ENCODE measurements at regions not wholly inside any gene's neighbourhood (a gene's known extent, or its start where the extent isn't known, plus 50 kb on each side); places are given as distances from the start of the nearest gene placed in this dataset.
"Not testable (repeated sequence)": the region's sequence is repeated elsewhere in the genome, so short reads cannot be mapped to it uniquely, and the experiment has no call there.

DNA sequence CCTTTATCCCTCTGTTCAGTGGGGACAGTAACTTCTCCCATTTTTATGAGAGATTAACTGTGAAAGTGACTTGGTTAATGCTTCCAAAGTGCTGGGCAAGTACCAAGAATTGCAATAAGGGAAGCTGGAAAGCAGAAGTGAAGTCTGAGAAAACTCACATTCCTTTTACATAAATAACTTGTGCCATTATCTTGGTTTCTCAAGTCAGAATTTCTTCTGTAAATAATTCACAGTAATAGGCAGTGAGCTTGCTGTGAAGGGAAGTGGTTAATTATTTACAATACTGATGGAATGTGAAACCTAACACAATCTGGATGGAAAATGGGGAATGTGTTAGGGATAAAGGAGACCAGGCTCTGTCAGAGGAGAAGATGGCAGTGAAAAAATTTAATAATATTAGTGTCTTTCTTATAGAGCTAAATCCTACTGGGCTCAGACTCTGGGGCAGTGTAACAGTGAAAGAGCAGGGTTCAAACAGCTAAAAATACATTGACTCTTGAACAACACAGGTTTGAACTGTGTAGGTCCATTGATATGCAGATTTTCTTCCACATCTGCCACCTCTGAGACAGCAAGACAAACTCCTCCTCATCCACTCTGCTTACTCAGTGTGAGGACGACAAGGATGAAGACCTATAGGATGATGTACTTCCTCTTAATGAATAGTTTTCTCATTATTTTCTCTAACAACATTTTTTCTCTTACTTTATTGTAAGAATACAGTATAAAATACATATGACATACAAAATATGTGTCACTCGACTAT is 251.5 kb upstream of the ISX start:
- POLR2A ChIA-PET = no interaction called here
- Histone ChIP-seq H3K27ac (ENCODE audit: low read depth in 1 of 2, low read length in 2 of 2) (no peak overlapping the region), H3K4me3 (ENCODE audit: low read length) (no peak overlapping the region), H3K4me1 (ENCODE audit: insufficient read depth, low read length) (no peaks in the 10 kb centered on the region), H3K36me3 (ENCODE audit: insufficient read depth, low read length) (no peaks in the 10 kb centered on the region), H3K27me3 (ENCODE audit: control insufficient read depth in 1 of 2, insufficient read depth in 2 of 2, low read length in 2 of 2) (no peaks in the 10 kb centered on the region), H3K9me3 (ENCODE audit: control insufficient read depth in 1 of 2, insufficient read depth in 1 of 2, low read length in 2 of 2) (no peaks in the 10 kb centered on the region)
- Mint-ChIP-seq H3K4me3 (no peak overlapping the region), H3K4me1 (ENCODE audit: low read depth) (no peaks in the 10 kb centered on the region), H3K27me3 (no peaks in the 10 kb centered on the region), H3K9me3 (peaks cover 3% of the 10 kb centered on the region), H3K27ac (no peak overlapping the region), H3K36me3 (ENCODE audit: low read depth) (no peaks in the 10 kb centered on the region)
- DNase-seq (no peak), ATAC-seq (ENCODE audit: poor library complexity) (no peak)
- intact Hi-C loops (cut with DNase I, micrococcal nuclease) = no loop called here
- TF ChIP-seq, protein P1, sequence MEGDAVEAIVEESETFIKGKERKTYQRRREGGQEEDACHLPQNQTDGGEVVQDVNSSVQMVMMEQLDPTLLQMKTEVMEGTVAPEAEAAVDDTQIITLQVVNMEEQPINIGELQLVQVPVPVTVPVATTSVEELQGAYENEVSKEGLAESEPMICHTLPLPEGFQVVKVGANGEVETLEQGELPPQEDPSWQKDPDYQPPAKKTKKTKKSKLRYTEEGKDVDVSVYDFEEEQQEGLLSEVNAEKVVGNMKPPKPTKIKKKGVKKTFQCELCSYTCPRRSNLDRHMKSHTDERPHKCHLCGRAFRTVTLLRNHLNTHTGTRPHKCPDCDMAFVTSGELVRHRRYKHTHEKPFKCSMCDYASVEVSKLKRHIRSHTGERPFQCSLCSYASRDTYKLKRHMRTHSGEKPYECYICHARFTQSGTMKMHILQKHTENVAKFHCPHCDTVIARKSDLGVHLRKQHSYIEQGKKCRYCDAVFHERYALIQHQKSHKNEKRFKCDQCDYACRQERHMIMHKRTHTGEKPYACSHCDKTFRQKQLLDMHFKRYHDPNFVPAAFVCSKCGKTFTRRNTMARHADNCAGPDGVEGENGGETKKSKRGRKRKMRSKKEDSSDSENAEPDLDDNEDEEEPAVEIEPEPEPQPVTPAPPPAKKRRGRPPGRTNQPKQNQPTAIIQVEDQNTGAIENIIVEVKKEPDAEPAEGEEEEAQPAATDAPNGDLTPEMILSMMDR (IDR thresholded peaks at IDR 0.05) = no peak
- CTCF ChIA-PET = no interaction called here

DNA sequence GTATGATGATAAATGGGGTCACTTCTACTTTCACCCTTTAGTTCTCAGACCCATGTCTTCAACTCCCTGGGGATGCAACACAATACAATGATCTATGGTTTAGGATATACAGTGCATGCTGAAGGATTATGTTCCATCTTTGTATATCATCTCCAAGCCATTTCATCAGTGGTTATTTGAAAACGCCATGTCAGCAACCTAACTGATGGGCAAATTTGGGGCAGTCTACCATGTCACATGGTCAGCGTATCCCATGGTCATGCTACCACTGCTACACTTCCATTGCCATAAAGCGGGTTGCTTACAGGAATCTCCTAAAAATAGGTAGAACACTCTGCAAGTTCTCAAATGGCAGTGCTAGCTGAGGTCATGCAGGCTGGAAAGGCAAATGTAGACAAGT is 236.5 kb upstream of the ISX start:
- Histone ChIP-seq H3K4me1 (ENCODE audit: insufficient read depth, low read length) (no peaks in the 10 kb centered on the region), H3K27ac (ENCODE audit: low read depth in 1 of 2, low read length in 2 of 2) (no peak overlapping the region), H3K9me3 (ENCODE audit: control insufficient read depth in 1 of 2, insufficient read depth in 1 of 2, low read length in 2 of 2) (no peaks in the 10 kb centered on the region), H3K4me3 (ENCODE audit: low read length) (no peak overlapping the region), H3K36me3 (ENCODE audit: insufficient read depth, low read length) (no peaks in the 10 kb centered on the region), H3K27me3 (ENCODE audit: control insufficient read depth in 1 of 2, insufficient read depth in 2 of 2, low read length in 2 of 2) (no peaks in the 10 kb centered on the region)
- ChIA-PET POLR2A (no interaction called here), CTCF (no interaction called here)
- H3K36me3 Mint-ChIP-seq (ENCODE audit: low read depth) = no peaks in the 10 kb centered on the region
- TF ChIP-seq, protein P1 (IDR thresholded peaks at IDR 0.05) = no peak
- no peaks in the 10 kb centered on the region for H3K27me3 Mint-ChIP-seq
- no peak for ATAC-seq (ENCODE audit: poor library complexity)
- H3K27ac Mint-ChIP-seq = no peak overlapping the region
- no peaks in the 10 kb centered on the region for H3K4me1 Mint-ChIP-seq (ENCODE audit: low read depth)
- DNase-seq = no peak
- H3K4me3 Mint-ChIP-seq = no peak overlapping the region
- H3K9me3 Mint-ChIP-seq = peaks cover 4% of the 10 kb centered on the region
- intact Hi-C loops (cut with DNase I, micrococcal nuclease) = no loop called here

DNA sequence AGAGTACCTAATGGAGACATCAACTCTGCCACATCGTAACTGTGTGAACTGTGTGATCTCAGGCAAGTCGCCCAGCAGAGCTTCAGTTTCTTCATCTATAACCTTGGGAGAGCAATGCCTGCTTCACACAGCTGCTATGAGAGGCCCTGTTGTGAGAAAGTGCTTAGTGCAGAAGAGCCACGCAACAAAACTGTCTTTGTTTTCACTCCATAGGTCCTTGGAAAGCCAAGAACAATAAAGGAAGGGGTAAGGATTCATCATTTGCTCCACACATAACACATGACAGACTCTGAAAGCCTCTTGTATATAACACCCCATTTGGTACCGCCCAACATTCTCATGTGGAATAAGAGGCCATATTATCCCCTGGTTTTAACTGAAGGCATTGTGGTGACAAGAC is 231.9 kb upstream of the ISX start:
- H3K27ac ChIP-seq (ENCODE audit: low read depth in 1 of 2, low read length in 2 of 2) = no peak overlapping the region
- ATAC-seq (ENCODE audit: poor library complexity) (no peak), DNase-seq (no peak)
- peaks cover 5% of the 10 kb centered on the region for H3K27me3 Mint-ChIP-seq
- H3K36me3 ChIP-seq (ENCODE audit: insufficient read depth, low read length) = no peaks in the 10 kb centered on the region
- H3K9me3 Mint-ChIP-seq = no peaks in the 10 kb centered on the region
- H3K9me3 ChIP-seq (ENCODE audit: control insufficient read depth in 1 of 2, insufficient read depth in 1 of 2, low read length in 2 of 2) = no peaks in the 10 kb centered on the region
- no peaks in the 10 kb centered on the region for H3K4me1 Mint-ChIP-seq (ENCODE audit: low read depth)
- POLR2A ChIA-PET = no interaction called here
- H3K27me3 ChIP-seq (ENCODE audit: control insufficient read depth in 1 of 2, insufficient read depth in 2 of 2, low read length in 2 of 2) = no peaks in the 10 kb centered on the region
- CTCF ChIA-PET = no interaction called here
- H3K4me3 ChIP-seq (ENCODE audit: low read length) = no peak overlapping the region
- H3K4me1 ChIP-seq (ENCODE audit: insufficient read depth, low read length) = no peaks in the 10 kb centered on the region
- H3K4me3 Mint-ChIP-seq = no peak overlapping the region
- H3K36me3 Mint-ChIP-seq (ENCODE audit: low read depth) = no peaks in the 10 kb centered on the region
- H3K27ac Mint-ChIP-seq = no peak overlapping the region
- intact Hi-C loops (cut with DNase I, micrococcal nuclease) = no loop called here
- TF ChIP-seq, protein P1 (IDR thresholded peaks at IDR 0.05) = no peak

DNA sequence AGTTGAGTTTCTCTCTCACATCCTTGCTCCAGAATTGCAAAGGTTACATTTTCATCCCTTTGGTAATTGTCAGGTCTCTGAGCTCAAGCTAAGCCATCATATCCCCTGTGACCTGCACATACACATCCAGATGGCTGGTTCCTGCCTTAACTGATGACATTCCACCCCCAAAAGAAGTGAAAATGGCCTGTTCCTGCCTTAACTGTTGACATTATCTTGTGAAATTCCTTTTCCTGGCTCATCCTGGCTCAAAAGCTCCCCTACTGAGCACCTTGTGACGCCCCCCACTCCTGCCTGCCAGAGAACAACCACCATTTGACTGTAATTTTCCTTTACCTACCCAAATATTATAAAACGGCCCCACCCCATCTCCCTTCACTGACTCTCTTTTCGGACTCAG is 231.4 kb upstream of the ISX start:
- H3K4me1 ChIP-seq (ENCODE audit: insufficient read depth, low read length); H3K9me3 ChIP-seq (ENCODE audit: control insufficient read depth in 1 of 2, insufficient read depth in 1 of 2, low read length in 2 of 2); CTCF ChIA-PET; DNase-seq; intact Hi-C loops (cut with DNase I, micrococcal nuclease); H3K36me3 ChIP-seq (ENCODE audit: insufficient read depth, low read length); ATAC-seq (ENCODE audit: poor library complexity); POLR2A ChIA-PET; H3K27me3 ChIP-seq (ENCODE audit: control insufficient read depth in 1 of 2, insufficient read depth in 2 of 2, low read length in 2 of 2); H3K4me3 Mint-ChIP-seq; H3K4me1 Mint-ChIP-seq (ENCODE audit: low read depth); H3K27ac ChIP-seq (ENCODE audit: low read depth in 1 of 2, low read length in 2 of 2); H3K9me3 Mint-ChIP-seq; H3K4me3 ChIP-seq (ENCODE audit: low read length); H3K27ac Mint-ChIP-seq; H3K27me3 Mint-ChIP-seq; H3K36me3 Mint-ChIP-seq (ENCODE audit: low read depth): not testable (repeated sequence)
